Adrenal gland (tissue), 5 donors: ENCODE measurements at regions not wholly inside any gene's neighbourhood (a gene's known extent, or its start where the extent isn't known, plus 50 kb on each side); places are given as distances from the start of the nearest gene placed in this dataset.

ENCODE experiments used
- POLR2A ChIP-seq, 2 donors: fragments of 450-650 bp; IDR thresholded peaks; one replicate each; pipeline ENCODE4 v1.6.1; 2017; ENCODE audit warnings: antibody characterized with exemption in 2 of 2, mild to moderate bottlenecking in 2 of 2, moderate library complexity in 1 of 2
- TF ChIP-seq, protein P1 (sequence below), 6 experiments: fragments of 450-650 bp in 4 of 6; fragments of 200-600 bp in 2 of 6; sonication (generic) in 1 of 6; IDR thresholded peaks; 1 replicate in 5 of 6; 2 replicates in 1 of 6; pipeline versions ENCODE4 v1.5.1 to v1.8.0; 2016 to 2021; ENCODE audit warnings: antibody characterized with exemption in 6 of 6, mild to moderate bottlenecking in 2 of 6, moderate library complexity in 1 of 6
- donor health status: DM: no; HTN: no; CAD: no.

GRCh38 chr18:40469316-40469715, 1485.7 kb upstream of the PIK3C3 start:
- TF ChIP-seq, protein P1, sequence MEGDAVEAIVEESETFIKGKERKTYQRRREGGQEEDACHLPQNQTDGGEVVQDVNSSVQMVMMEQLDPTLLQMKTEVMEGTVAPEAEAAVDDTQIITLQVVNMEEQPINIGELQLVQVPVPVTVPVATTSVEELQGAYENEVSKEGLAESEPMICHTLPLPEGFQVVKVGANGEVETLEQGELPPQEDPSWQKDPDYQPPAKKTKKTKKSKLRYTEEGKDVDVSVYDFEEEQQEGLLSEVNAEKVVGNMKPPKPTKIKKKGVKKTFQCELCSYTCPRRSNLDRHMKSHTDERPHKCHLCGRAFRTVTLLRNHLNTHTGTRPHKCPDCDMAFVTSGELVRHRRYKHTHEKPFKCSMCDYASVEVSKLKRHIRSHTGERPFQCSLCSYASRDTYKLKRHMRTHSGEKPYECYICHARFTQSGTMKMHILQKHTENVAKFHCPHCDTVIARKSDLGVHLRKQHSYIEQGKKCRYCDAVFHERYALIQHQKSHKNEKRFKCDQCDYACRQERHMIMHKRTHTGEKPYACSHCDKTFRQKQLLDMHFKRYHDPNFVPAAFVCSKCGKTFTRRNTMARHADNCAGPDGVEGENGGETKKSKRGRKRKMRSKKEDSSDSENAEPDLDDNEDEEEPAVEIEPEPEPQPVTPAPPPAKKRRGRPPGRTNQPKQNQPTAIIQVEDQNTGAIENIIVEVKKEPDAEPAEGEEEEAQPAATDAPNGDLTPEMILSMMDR (IDR thresholded peaks at IDR 0.05) = no peak
- TF ChIP-seq POLR2A (IDR thresholded peaks at IDR 0.05) = no peak
